ENCODE measurements at regions not wholly inside any gene's neighbourhood (a gene's known extent, or its start where the extent isn't known, plus 50 kb on each side); places are given as distances from the start of the nearest gene placed in this dataset.

GRCh38 chr15:29563112-29563511 lies 259.2 kb downstream of the TJP1 start:
- Histone ChIP-seq H3K27me3 (ENCODE audit: control insufficient read depth in 4 of 4, insufficient read depth in 4 of 4, low read length in 3 of 4) (peaks cover 0 to 5% (median 0%) of the 10 kb centered on the region in 4 donors), H3K36me3 (ENCODE audit: control insufficient read depth in 4 of 4, insufficient read depth in 3 of 4, low read depth in 1 of 4, low read length in 3 of 4) (no peaks in the 10 kb centered on the region), H3K4me3 (ENCODE audit: low read depth in 1 of 3, low read length in 3 of 3) (no peak overlapping the region), H3K27ac (ENCODE audit: low read depth in 1 of 2, low read length in 2 of 2) (no peak overlapping the region), H3K9me3 (ENCODE audit: control insufficient read depth in 4 of 4, low read length in 3 of 4) (no peaks in the 10 kb centered on the region), H3K9ac (ENCODE audit: low read depth in 1 of 2, low read length in 2 of 2) (no peak overlapping the region), H3K4me1 (ENCODE audit: control insufficient read depth in 4 of 4, insufficient read depth in 4 of 4, low read length in 3 of 4) (no peaks in the 10 kb centered on the region)
- DNase-seq (ENCODE audit: low spot score) = no peak
- TF ChIP-seq RXRA (IDR thresholded peaks at IDR 0.05) = no peak
- TF ChIP-seq GABPA (IDR thresholded peaks at IDR 0.05 in 1 of 2, conservative IDR thresholded peaks at IDR 0.05 in 1 of 2) = no peak
- no peak for TF ChIP-seq REST (IDR thresholded peaks at IDR 0.05)
- TF ChIP-seq EGR1 (IDR thresholded peaks at IDR 0.05; ENCODE audit: low read depth in 2 of 2) = no peak
- no peak for TF ChIP-seq HNF4A (conservative IDR thresholded peaks at IDR 0.05)
- TF ChIP-seq, protein P1, sequence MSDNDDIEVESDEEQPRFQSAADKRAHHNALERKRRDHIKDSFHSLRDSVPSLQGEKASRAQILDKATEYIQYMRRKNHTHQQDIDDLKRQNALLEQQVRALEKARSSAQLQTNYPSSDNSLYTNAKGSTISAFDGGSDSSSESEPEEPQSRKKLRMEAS (IDR thresholded peaks at IDR 0.05) = no peak

DNA sequence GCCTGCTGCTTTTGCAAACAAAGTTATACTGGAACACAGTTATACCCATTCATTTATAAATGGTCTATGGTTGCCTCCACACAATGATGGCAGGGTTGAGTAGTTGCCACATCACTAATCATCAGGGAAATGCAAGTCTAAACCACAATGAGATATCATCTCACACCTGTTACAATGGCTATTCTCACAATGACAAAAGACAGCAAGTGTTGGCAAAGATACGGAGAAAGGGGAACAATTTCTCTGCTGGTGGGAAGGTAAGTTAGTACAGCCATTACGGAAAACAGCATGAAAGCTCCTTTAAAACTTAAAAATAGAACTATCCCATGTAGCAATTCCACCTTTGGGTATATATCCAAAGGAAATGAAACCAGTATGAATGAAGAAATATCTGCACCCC lies 261.4 kb downstream of the TJP1 start:
- no peaks in the 10 kb centered on the region for H3K9me3 ChIP-seq (ENCODE audit: control insufficient read depth in 4 of 4, low read length in 3 of 4)
- TF ChIP-seq EGR1 (IDR thresholded peaks at IDR 0.05; ENCODE audit: low read depth in 2 of 2) = no peak
- no peak for TF ChIP-seq JUND (IDR thresholded peaks at IDR 0.05)
- TF ChIP-seq TAF1 (conservative IDR thresholded peaks at IDR 0.05) = no peak
- TF ChIP-seq, protein P2, sequence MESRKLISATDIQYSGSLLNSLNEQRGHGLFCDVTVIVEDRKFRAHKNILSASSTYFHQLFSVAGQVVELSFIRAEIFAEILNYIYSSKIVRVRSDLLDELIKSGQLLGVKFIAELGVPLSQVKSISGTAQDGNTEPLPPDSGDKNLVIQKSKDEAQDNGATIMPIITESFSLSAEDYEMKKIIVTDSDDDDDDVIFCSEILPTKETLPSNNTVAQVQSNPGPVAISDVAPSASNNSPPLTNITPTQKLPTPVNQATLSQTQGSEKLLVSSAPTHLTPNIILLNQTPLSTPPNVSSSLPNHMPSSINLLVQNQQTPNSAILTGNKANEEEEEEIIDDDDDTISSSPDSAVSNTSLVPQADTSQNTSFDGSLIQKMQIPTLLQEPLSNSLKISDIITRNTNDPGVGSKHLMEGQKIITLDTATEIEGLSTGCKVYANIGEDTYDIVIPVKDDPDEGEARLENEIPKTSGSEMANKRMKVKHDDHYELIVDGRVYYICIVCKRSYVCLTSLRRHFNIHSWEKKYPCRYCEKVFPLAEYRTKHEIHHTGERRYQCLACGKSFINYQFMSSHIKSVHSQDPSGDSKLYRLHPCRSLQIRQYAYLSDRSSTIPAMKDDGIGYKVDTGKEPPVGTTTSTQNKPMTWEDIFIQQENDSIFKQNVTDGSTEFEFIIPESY (IDR thresholded peaks at IDR 0.05) = no peak
- TF ChIP-seq HNF4A (conservative IDR thresholded peaks at IDR 0.05) = no peak
- no peak for TF ChIP-seq REST (IDR thresholded peaks at IDR 0.05)
- TF ChIP-seq RAD21 (IDR thresholded peaks at IDR 0.05) = no peak
- TF ChIP-seq HNF4G (IDR thresholded peaks at IDR 0.05) = no peak
- TF ChIP-seq, protein P3, sequence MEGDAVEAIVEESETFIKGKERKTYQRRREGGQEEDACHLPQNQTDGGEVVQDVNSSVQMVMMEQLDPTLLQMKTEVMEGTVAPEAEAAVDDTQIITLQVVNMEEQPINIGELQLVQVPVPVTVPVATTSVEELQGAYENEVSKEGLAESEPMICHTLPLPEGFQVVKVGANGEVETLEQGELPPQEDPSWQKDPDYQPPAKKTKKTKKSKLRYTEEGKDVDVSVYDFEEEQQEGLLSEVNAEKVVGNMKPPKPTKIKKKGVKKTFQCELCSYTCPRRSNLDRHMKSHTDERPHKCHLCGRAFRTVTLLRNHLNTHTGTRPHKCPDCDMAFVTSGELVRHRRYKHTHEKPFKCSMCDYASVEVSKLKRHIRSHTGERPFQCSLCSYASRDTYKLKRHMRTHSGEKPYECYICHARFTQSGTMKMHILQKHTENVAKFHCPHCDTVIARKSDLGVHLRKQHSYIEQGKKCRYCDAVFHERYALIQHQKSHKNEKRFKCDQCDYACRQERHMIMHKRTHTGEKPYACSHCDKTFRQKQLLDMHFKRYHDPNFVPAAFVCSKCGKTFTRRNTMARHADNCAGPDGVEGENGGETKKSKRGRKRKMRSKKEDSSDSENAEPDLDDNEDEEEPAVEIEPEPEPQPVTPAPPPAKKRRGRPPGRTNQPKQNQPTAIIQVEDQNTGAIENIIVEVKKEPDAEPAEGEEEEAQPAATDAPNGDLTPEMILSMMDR (IDR thresholded peaks at IDR 0.05; ENCODE audit: low read depth, low read length, missing input control) = no peak
- TF ChIP-seq RXRA (IDR thresholded peaks at IDR 0.05) = no peak
- TF ChIP-seq YY1 (IDR thresholded peaks at IDR 0.05) = no peak
- no peak for TF ChIP-seq SP1 (IDR thresholded peaks at IDR 0.05)
- TF ChIP-seq, protein P1 (IDR thresholded peaks at IDR 0.05) = no peak
- WGBS = 95% methylated on average over 2 of the region's 2 CpGs

More for the DNA sequence above, 261.4 kb downstream of the TJP1 start:
- no peak for DNase-seq (ENCODE audit: low spot score)
- Histone ChIP-seq H3K4me3 (ENCODE audit: low read depth in 1 of 3, low read length in 3 of 3) (no peak overlapping the region), H3K9ac (ENCODE audit: low read depth in 1 of 2, low read length in 2 of 2) (no peak overlapping the region), H3K4me1 (ENCODE audit: control insufficient read depth in 4 of 4, insufficient read depth in 4 of 4, low read length in 3 of 4) (no peaks in the 10 kb centered on the region), H3K36me3 (ENCODE audit: control insufficient read depth in 4 of 4, insufficient read depth in 3 of 4, low read depth in 1 of 4, low read length in 3 of 4) (no peaks in the 10 kb centered on the region), H3K27ac (ENCODE audit: low read depth in 1 of 2, low read length in 2 of 2) (no peak overlapping the region), H3K27me3 (ENCODE audit: control insufficient read depth in 4 of 4, insufficient read depth in 4 of 4, low read length in 3 of 4) (peaks cover 0 to 5% (median 0%) of the 10 kb centered on the region in 4 donors)

Data from liver (tissue), 8 donors.